ENCODE measurements at regions not wholly inside any gene's neighbourhood (a gene's known extent, or its start where the extent isn't known, plus 50 kb on each side); places are given as distances from the start of the nearest gene placed in this dataset.

DNA sequence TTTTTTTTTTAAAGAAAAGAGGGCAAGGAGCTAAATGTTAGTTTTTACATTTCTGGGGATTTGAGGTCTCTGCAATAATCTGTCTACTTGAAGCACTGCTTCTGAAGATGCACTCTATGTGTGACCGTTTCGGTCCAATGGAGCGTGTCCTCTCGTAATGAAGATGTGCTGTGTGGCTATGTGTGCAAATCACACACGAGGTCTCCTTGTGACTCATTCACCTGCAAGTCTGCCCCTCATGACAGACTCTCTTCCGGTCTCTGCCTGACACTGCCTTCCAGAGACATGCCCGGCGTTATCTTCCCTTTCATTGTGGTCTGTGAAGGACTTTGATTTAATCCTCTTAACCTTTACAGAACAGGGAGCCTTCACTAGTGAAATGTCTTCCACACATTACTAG lies 84.3 kb downstream of the TRAM1L1 start:
- TF ChIP-seq POLR2A (IDR thresholded peaks at IDR 0.05) (no peak), EP300 (IDR thresholded peaks at IDR 0.05; ENCODE audit: low read depth) (no peak)
- TF ChIP-seq, protein P1, sequence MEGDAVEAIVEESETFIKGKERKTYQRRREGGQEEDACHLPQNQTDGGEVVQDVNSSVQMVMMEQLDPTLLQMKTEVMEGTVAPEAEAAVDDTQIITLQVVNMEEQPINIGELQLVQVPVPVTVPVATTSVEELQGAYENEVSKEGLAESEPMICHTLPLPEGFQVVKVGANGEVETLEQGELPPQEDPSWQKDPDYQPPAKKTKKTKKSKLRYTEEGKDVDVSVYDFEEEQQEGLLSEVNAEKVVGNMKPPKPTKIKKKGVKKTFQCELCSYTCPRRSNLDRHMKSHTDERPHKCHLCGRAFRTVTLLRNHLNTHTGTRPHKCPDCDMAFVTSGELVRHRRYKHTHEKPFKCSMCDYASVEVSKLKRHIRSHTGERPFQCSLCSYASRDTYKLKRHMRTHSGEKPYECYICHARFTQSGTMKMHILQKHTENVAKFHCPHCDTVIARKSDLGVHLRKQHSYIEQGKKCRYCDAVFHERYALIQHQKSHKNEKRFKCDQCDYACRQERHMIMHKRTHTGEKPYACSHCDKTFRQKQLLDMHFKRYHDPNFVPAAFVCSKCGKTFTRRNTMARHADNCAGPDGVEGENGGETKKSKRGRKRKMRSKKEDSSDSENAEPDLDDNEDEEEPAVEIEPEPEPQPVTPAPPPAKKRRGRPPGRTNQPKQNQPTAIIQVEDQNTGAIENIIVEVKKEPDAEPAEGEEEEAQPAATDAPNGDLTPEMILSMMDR (IDR thresholded peaks at IDR 0.05): no peak

Measured in transverse colon (tissue), 3 donors.